Naive thymus-derived CD8-positive, alpha-beta T cell (primary cell): ENCODE measurements at regions not wholly inside any gene's neighbourhood (a gene's known extent, or its start where the extent isn't known, plus 50 kb on each side); places are given as distances from the start of the nearest gene placed in this dataset.
"Not testable (repeated sequence)": the region's sequence is repeated elsewhere in the genome, so short reads cannot be mapped to it uniquely, and the experiment has no call there.

Experiments
- ATAC-seq, 2 donors: fragments of 150-1000 bp; cut with Tn5 transposase in 1 of 2; sonication (Bioruptor Pico), chemical (Tn5 transposase) in 1 of 2; 1 replicate in 1 of 2; 2 replicates in 1 of 2; pipeline ENCODE4 v1.10.0; 2021; ENCODE audit warnings: mild to moderate bottlenecking in 2 of 2, moderate library complexity in 2 of 2
- POLR2A ChIA-PET: fragments of 350-600 bp; sonication (Branson Sonifier 250); formaldehyde crosslinking; loops from one replicate; lab custom pipeline; 2021; ENCODE audit warnings: antibody characterized with exemption; lab: Charles Lee
- DNase-seq, 10 donors: peaks; one replicate each; pipeline versions ENCODE4 v3.0.0 to v3.0.0-alpha.2; 2020 to 2022
- H3K27ac Mint-ChIP-seq, 10 donors: one replicate each; pipeline ENCODE4 v1.8.0; 2020 to 2022; ENCODE audit warnings: mild to moderate bottlenecking in 10 of 10, mixed read lengths in 10 of 10, moderate library complexity in 4 of 10, inconsistent platforms in 1 of 10
- H3K27me3 Mint-ChIP-seq, 5 donors: one replicate each; pipeline ENCODE4 v1.8.0; 2021 to 2022; ENCODE audit warnings: mixed read lengths in 5 of 5
- H3K36me3 Mint-ChIP-seq, 3 donors: one replicate each; pipeline ENCODE4 v1.8.0; 2020 to 2022; ENCODE audit warnings: mixed read lengths in 3 of 3, mild to moderate bottlenecking in 2 of 3, inconsistent platforms in 1 of 3
- H3K4me1 Mint-ChIP-seq, 4 donors: one replicate each; pipeline ENCODE4 v1.8.0; 2021 to 2022; ENCODE audit warnings: mixed read lengths in 4 of 4
- H3K4me3 Mint-ChIP-seq, 10 donors: one replicate each; pipeline ENCODE4 v1.8.0; 2020 to 2022; ENCODE audit warnings: mild to moderate bottlenecking in 10 of 10, mixed read lengths in 10 of 10, moderate library complexity in 6 of 10, inconsistent platforms in 1 of 10
- H3K9me3 Mint-ChIP-seq, 9 donors: one replicate each; pipeline ENCODE4 v1.8.0; 2020 to 2022; ENCODE audit warnings: mixed read lengths in 9 of 9, mild to moderate bottlenecking in 3 of 9, inconsistent platforms in 1 of 9, moderate library complexity in 1 of 9

- POLR2A ChIA-PET: no interaction called here
- no peaks in the 10 kb centered on the region for H3K36me3 Mint-ChIP-seq
- ATAC-seq: no peak
- peaks cover 0 to 4% (median 0%) of the 10 kb centered on the region in 5 donors for H3K27me3 Mint-ChIP-seq
- no peaks in the 10 kb centered on the region for H3K4me1 Mint-ChIP-seq
- H3K9me3 Mint-ChIP-seq: peaks cover 0 to 2% (median 0%) of the 10 kb centered on the region in 9 donors
- DNase-seq: no peak
- H3K27ac Mint-ChIP-seq: no peak overlapping the region
- H3K4me3 Mint-ChIP-seq: no peak overlapping the region
These were observed 263.1 kb upstream of the DNAJC19 start for GRCh38 chr3:181252631-181253030.

GRCh38 chr3:181250714-181251113 is 261.2 kb upstream of the DNAJC19 start:
- ATAC-seq: no peak
- POLR2A ChIA-PET: no interaction called here

GRCh38 chr3:181239441-181239840 is 249.9 kb upstream of the DNAJC19 start:
- no peak overlapping the region for H3K4me3 Mint-ChIP-seq
- H3K27me3 Mint-ChIP-seq: peaks cover 0 to 11% (median 8%) of the 10 kb centered on the region in 5 donors
- no peaks in the 10 kb centered on the region for H3K36me3 Mint-ChIP-seq
- DNase-seq (no peak), ATAC-seq (no peak)
- peaks cover 0 to 10% (median 2%) of the 10 kb centered on the region in 9 donors for H3K9me3 Mint-ChIP-seq
- no peaks in the 10 kb centered on the region for H3K4me1 Mint-ChIP-seq
- POLR2A ChIA-PET: no interaction called here
- no peak overlapping the region for H3K27ac Mint-ChIP-seq

More at GRCh38 chr3:181250714-181251113, 261.2 kb upstream of the DNAJC19 start:
- Mint-ChIP-seq H3K27ac (no peak overlapping the region), H3K9me3 (peaks cover 0 to 1% (median 0%) of the 10 kb centered on the region in 9 donors), H3K4me3 (no peak overlapping the region), H3K27me3 (peaks cover 0 to 4% (median 0%) of the 10 kb centered on the region in 5 donors), H3K4me1 (no peaks in the 10 kb centered on the region), H3K36me3 (no peaks in the 10 kb centered on the region)
- no peak for DNase-seq

- DNase-seq: no peak
- POLR2A ChIA-PET: no interaction called here
- Mint-ChIP-seq H3K4me1 (no peaks in the 10 kb centered on the region), H3K36me3 (peaks cover 0 to 4% (median 1%) of the 10 kb centered on the region in 3 donors), H3K27ac (no peak overlapping the region), H3K9me3 (peaks cover 0 to 20% (median 6%) of the 10 kb centered on the region in 9 donors), H3K4me3 (no peak overlapping the region), H3K27me3 (peaks cover 0 to 16% (median 0%) of the 10 kb centered on the region in 5 donors)
- no peak for ATAC-seq
These were observed 240.7 kb upstream of the DNAJC19 start for GRCh38 chr3:181230258-181230657.

- ATAC-seq: no peak
- Mint-ChIP-seq H3K36me3 (no peaks in the 10 kb centered on the region), H3K4me3 (no peak overlapping the region), H3K9me3 (no peaks in the 10 kb centered on the region), H3K27me3 (peaks cover 7 to 47% (median 8%) of the 10 kb centered on the region in 5 donors), H3K4me1 (no peaks in the 10 kb centered on the region), H3K27ac (no peak overlapping the region)
- POLR2A ChIA-PET: no interaction called here
- DNase-seq: no peak
These were observed 223.8 kb upstream of the DNAJC19 start for GRCh38 chr3:181213347-181213746.

GRCh38 chr3:181212271-181212670 is 222.7 kb upstream of the DNAJC19 start:
- H3K4me3 Mint-ChIP-seq: no peak overlapping the region
- no peak for ATAC-seq
- H3K27ac Mint-ChIP-seq: no peak overlapping the region
- no peaks in the 10 kb centered on the region for H3K4me1 Mint-ChIP-seq
- DNase-seq: no peak
- H3K36me3 Mint-ChIP-seq: no peaks in the 10 kb centered on the region
- peaks cover 7 to 47% (median 8%) of the 10 kb centered on the region in 5 donors for H3K27me3 Mint-ChIP-seq
- POLR2A ChIA-PET: no interaction called here
- no peaks in the 10 kb centered on the region for H3K9me3 Mint-ChIP-seq

GRCh38 chr3:181210275-181210674 is 220.7 kb upstream of the DNAJC19 start:
- H3K4me3 Mint-ChIP-seq: no peak overlapping the region
- no peak for DNase-seq

GRCh38 chr3:181189556-181189955 is 200.0 kb upstream of the DNAJC19 start:
- Mint-ChIP-seq H3K27me3 (peaks cover 0 to 23% (median 7%) of the 10 kb centered on the region in 5 donors), H3K27ac (no peak overlapping the region), H3K9me3 (peaks cover 0 to 15% (median 0%) of the 10 kb centered on the region in 9 donors), H3K36me3 (no peaks in the 10 kb centered on the region), H3K4me3 (no peak overlapping the region), H3K4me1 (no peaks in the 10 kb centered on the region)
- DNase-seq: no peak
- POLR2A ChIA-PET: no interaction called here
- no peak for ATAC-seq

More at GRCh38 chr3:181210275-181210674, 220.7 kb upstream of the DNAJC19 start:
- Mint-ChIP-seq H3K9me3 (peaks cover 0 to 4% (median 0%) of the 10 kb centered on the region in 9 donors), H3K27ac (no peak overlapping the region), H3K27me3 (peaks cover 2 to 31% (median 10%) of the 10 kb centered on the region in 5 donors), H3K4me1 (no peaks in the 10 kb centered on the region), H3K36me3 (no peaks in the 10 kb centered on the region)
- ATAC-seq: no peak
- POLR2A ChIA-PET: no interaction called here

GRCh38 chr3:181183764-181184163 is 194.2 kb upstream of the DNAJC19 start:
- Mint-ChIP-seq H3K36me3 (no peaks in the 10 kb centered on the region), H3K27ac (no peak overlapping the region), H3K27me3 (peaks cover 0 to 9% (median 0%) of the 10 kb centered on the region in 5 donors), H3K9me3 (no peaks in the 10 kb centered on the region), H3K4me1 (no peaks in the 10 kb centered on the region), H3K4me3 (no peak overlapping the region)
- ATAC-seq (no peak), DNase-seq (no peak)
- POLR2A ChIA-PET: no interaction called here

- ATAC-seq, POLR2A ChIA-PET, DNase-seq, H3K9me3 Mint-ChIP-seq, H3K4me1 Mint-ChIP-seq, H3K36me3 Mint-ChIP-seq, H3K27ac Mint-ChIP-seq, H3K27me3 Mint-ChIP-seq, H3K4me3 Mint-ChIP-seq: not testable (repeated sequence)
These were observed 193.5 kb upstream of the DNAJC19 start for GRCh38 chr3:181183057-181183456.

GRCh38 chr3:181178991-181179390 is 189.5 kb upstream of the DNAJC19 start:
- Mint-ChIP-seq H3K27me3 (peaks cover 0 to 9% (median 1%) of the 10 kb centered on the region in 5 donors), H3K27ac (no peak overlapping the region), H3K36me3 (no peaks in the 10 kb centered on the region), H3K4me3 (no peak overlapping the region), H3K4me1 (no peaks in the 10 kb centered on the region), H3K9me3 (no peaks in the 10 kb centered on the region)
- DNase-seq (no peak), ATAC-seq (no peak)
- POLR2A ChIA-PET: no interaction called here

- ATAC-seq: no peak
- Mint-ChIP-seq H3K36me3 (no peaks in the 10 kb centered on the region), H3K27me3 (peaks cover 0 to 9% (median 4%) of the 10 kb centered on the region in 5 donors), H3K4me3 (no peak overlapping the region), H3K4me1 (no peaks in the 10 kb centered on the region), H3K9me3 (no peaks in the 10 kb centered on the region), H3K27ac (no peak overlapping the region)
- POLR2A ChIA-PET: no interaction called here
- DNase-seq: peak in 5 of 10 donors; percentile 3 to 41 (median 17)
These were observed 187.1 kb upstream of the DNAJC19 start for GRCh38 chr3:181176601-181177000.

- POLR2A ChIA-PET: no interaction called here
- Mint-ChIP-seq H3K27me3 (peaks cover 0 to 18% (median 8%) of the 10 kb centered on the region in 5 donors), H3K9me3 (peaks cover 0 to 2% (median 0%) of the 10 kb centered on the region in 9 donors), H3K4me1 (no peaks in the 10 kb centered on the region), H3K36me3 (no peaks in the 10 kb centered on the region), H3K27ac (peak overlapping the region in 1 of 10 donors; percentile 30), H3K4me3 (no peak overlapping the region)
- DNase-seq: no peak
- ATAC-seq: no peak
These were observed 185.2 kb upstream of the DNAJC19 start for GRCh38 chr3:181174676-181175233.

- no peaks in the 10 kb centered on the region for H3K36me3 Mint-ChIP-seq
- H3K9me3 Mint-ChIP-seq: peaks cover 0 to 2% (median 0%) of the 10 kb centered on the region in 9 donors
- peaks cover 0 to 11% (median 7%) of the 10 kb centered on the region in 5 donors for H3K27me3 Mint-ChIP-seq
- H3K27ac Mint-ChIP-seq: no peak overlapping the region
- H3K4me1 Mint-ChIP-seq: no peaks in the 10 kb centered on the region
- H3K4me3 Mint-ChIP-seq: no peak overlapping the region
- ATAC-seq: no peak
- POLR2A ChIA-PET: no interaction called here
- DNase-seq: no peak
These were observed 184.5 kb upstream of the DNAJC19 start for GRCh38 chr3:181174022-181174421.
